ENCODE measurements at regions not wholly inside any gene's neighbourhood (a gene's known extent, or its start where the extent isn't known, plus 50 kb on each side); places are given as distances from the start of the nearest gene placed in this dataset.

- Histone ChIP-seq H3K4me1 (no peaks in the 10 kb centered on the region), H3K4me3 (no peak overlapping the region), H3K36me3 (replicated peaks in 1 of 2; ENCODE audit: insufficient read depth in 1 of 2, low read depth in 2 of 2) (no peaks in the 10 kb centered on the region), H3K27ac (no peak overlapping the region), H3K9me3 (no peaks in the 10 kb centered on the region), H3K27me3 (no peaks in the 10 kb centered on the region)
- TF ChIP-seq CTCF (IDR thresholded peaks at IDR 0.05), result no peak
- TF ChIP-seq POLR2A (IDR thresholded peaks at IDR 0.05), result no peak
- intact Hi-C loops (cut with DNase I), result no loop called here
- 60 to 69% methylated on average over 5 of the region's 5 CpGs for WGBS, 2 donors
- ATAC-seq (no peak), DNase-seq (no peak)
These were observed 320.9 kb upstream of the MC4R start for GRCh38 chr18:60693426-60693825.

- H3K9me3 ChIP-seq, result no peaks in the 10 kb centered on the region
- DNase-seq (no peak), ATAC-seq (no peak)
- H3K4me3 ChIP-seq, result no peak overlapping the region
- H3K4me1 ChIP-seq, result no peaks in the 10 kb centered on the region
- no peak for TF ChIP-seq CTCF (IDR thresholded peaks at IDR 0.05)
- no peak for TF ChIP-seq POLR2A (IDR thresholded peaks at IDR 0.05)
- no peaks in the 10 kb centered on the region for H3K27me3 ChIP-seq
- 27% methylated on average over 3 of the region's 3 CpGs for WGBS, 2 donors
- intact Hi-C loops (cut with DNase I), result no loop called here
- H3K27ac ChIP-seq, result no peak overlapping the region
- no peaks in the 10 kb centered on the region for H3K36me3 ChIP-seq (replicated peaks in 1 of 2; ENCODE audit: insufficient read depth in 1 of 2, low read depth in 2 of 2)
These were observed 326.3 kb upstream of the MC4R start for GRCh38 chr18:60698901-60699300.

GRCh38 chr18:60722742-60723141 lies 350.2 kb upstream of the MC4R start:
- no peak for ATAC-seq
- WGBS, 2 donors, result 46 to 58% methylated on average over 3 of the region's 3 CpGs
- Histone ChIP-seq H3K36me3 (replicated peaks in 1 of 2; ENCODE audit: insufficient read depth in 1 of 2, low read depth in 2 of 2) (no peaks in the 10 kb centered on the region), H3K27ac (no peak overlapping the region), H3K4me1 (no peaks in the 10 kb centered on the region), H3K27me3 (no peaks in the 10 kb centered on the region), H3K4me3 (no peak overlapping the region), H3K9me3 (no peaks in the 10 kb centered on the region)
- TF ChIP-seq CTCF (IDR thresholded peaks at IDR 0.05), result no peak
- no peak for TF ChIP-seq POLR2A (IDR thresholded peaks at IDR 0.05)
- intact Hi-C loops (cut with DNase I), result no loop called here
- DNase-seq, result no peak

GRCh38 chr18:60732143-60732542 lies 359.6 kb upstream of the MC4R start:
- DNase-seq (no peak), ATAC-seq (no peak)
- Histone ChIP-seq H3K27ac (no peak overlapping the region), H3K4me3 (no peak overlapping the region), H3K36me3 (replicated peaks in 1 of 2; ENCODE audit: insufficient read depth in 1 of 2, low read depth in 2 of 2) (no peaks in the 10 kb centered on the region), H3K4me1 (no peaks in the 10 kb centered on the region), H3K27me3 (no peaks in the 10 kb centered on the region), H3K9me3 (no peaks in the 10 kb centered on the region)
- intact Hi-C loops (cut with DNase I), result no loop called here
- 82 to 92% methylated on average over 1 of the region's 1 CpG for WGBS, 2 donors
- TF ChIP-seq POLR2A (IDR thresholded peaks at IDR 0.05), result no peak
- TF ChIP-seq CTCF (IDR thresholded peaks at IDR 0.05), result no peak

GRCh38 chr18:60739212-60739611 lies 366.6 kb upstream of the MC4R start:
- DNase-seq, result no peak
- Histone ChIP-seq H3K36me3 (replicated peaks in 1 of 2; ENCODE audit: insufficient read depth in 1 of 2, low read depth in 2 of 2) (no peaks in the 10 kb centered on the region), H3K27me3 (no peaks in the 10 kb centered on the region), H3K27ac (no peak overlapping the region), H3K9me3 (no peaks in the 10 kb centered on the region), H3K4me3 (no peak overlapping the region), H3K4me1 (no peaks in the 10 kb centered on the region)
- TF ChIP-seq POLR2A (IDR thresholded peaks at IDR 0.05), result no peak
- no peak for TF ChIP-seq CTCF (IDR thresholded peaks at IDR 0.05)
- WGBS, 2 donors, result 57 to 66% methylated on average over 4 to 7 of the region's 7 CpGs
- no peak for ATAC-seq
- intact Hi-C loops (cut with DNase I), result no loop called here

Data from body of pancreas (tissue), 4 donors.